GM21447 (cell line): ENCODE measurements at regions not wholly inside any gene's neighbourhood (a gene's known extent, or its start where the extent isn't known, plus 50 kb on each side); places are given as distances from the start of the nearest gene placed in this dataset.
"Not testable (repeated sequence)": the region's sequence is repeated elsewhere in the genome, so short reads cannot be mapped to it uniquely, and the experiment has no call there.

ENCODE experiments used
- ATAC-seq: cut with Tn5 transposase; IDR thresholded peaks from one replicate; pipeline ENCODE4 v1.9.1; 2021; ENCODE audit not compliant: unreplicated experiment

DNA sequence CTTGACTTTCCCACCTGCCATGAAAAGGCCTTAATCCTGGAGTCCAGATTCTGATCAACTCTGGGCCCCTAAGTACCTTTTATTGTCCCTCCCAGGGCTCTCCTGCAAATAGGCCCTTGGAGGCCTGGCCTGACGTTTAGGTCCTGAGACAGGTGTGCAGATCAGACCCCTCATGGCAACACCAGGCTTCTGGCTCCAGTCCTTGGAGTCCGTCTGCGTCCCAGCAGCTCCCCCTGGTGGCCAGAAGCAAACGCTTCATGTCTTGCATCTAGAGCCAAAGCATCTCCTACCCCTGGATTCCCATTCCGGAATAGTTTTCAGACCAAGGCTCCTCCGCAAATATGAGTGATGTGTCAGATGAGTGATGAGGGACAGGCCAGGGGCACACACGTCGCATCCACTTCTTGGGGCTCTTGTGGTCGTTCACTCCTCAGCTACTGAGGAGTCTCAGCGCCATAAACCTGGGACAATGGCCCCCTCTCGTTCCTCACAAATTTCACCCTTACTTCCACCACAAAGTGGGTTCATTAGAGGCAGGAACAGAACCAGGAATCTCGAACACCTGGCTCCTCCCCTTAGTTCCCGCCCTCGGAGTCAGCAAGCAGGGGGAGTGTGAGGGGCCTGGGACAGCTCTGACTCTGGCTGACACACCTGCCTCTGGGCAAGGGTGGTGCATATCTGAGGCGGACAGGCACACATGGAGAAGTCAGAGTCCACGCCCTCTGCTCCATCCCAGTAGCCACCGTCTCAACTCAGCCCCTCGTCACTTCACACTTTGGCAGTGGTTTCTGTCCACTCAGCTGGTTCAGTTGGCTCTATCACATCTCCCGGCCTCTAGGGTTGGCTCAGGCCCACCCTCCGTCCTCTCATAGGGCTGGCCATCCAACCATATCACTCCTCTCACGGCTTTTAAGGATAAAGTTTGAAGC lies 77.9 kb upstream of the PWP1 start:
- no peak for ATAC-seq

DNA sequence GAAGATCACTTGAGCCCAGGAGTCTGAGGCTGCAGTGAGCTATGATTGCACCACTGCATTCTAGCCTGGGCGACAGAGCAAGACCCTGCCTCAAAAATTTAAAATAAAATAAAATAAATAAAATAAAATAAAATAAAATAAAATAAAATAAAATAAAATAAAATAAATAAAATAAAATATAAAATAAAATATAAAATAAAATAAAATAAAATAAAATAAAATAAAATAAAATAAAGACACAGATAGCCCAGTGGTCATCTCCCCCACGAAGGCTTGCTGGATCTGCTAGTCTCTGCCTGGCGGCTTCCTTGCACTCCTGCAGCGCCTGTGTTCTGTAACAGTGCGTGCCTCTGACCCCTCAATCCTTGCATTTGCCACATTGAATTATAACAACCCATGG lies 76.8 kb upstream of the PWP1 start:
- not testable (repeated sequence) for ATAC-seq

GRCh38 chr12:107610021-107610859 lies 75.4 kb upstream of the PWP1 start:
- no peak for ATAC-seq

GRCh38 chr12:107612508-107612907 lies 73.1 kb upstream of the PWP1 start:
- ATAC-seq = no peak

DNA sequence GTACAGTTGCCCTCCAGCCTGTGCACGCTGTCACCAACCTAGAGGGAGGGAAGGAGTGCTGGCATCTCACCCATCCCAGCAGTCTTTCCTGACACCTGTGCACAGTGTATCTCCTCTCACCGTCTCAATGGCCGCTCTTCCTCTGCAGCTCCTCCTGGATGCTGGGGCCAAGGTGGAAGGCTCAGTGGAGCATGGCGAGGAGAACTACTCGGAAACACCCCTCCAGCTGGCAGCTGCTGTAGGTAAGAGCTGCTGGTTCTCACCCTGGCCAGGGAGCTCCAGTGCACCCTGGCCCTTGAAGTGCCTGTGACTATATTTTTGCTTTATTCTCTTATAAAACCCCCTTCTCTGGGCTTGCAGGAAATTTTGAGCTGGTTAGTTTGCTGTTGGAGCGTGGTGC lies 68.7 kb upstream of the PWP1 start:
- ATAC-seq = no peak

DNA sequence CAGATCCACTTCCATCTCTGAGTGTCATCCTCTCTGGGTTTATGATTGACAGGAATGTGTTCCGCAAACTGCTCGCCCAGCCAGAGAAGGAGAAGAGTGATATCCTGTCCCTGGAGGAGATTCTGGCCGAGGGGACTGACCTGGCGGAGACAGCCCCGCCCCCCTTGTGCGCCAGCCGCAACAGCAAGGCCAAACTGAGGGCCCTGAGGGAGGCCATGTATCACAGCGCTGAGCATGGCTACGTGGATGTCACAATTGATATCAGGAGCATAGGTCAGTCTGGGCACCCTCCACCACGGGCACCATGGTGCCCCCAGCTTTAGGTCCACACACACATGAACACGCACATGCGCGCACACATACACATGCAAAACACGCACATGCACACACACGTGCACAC lies 67.5 kb upstream of the PWP1 start:
- no peak for ATAC-seq

- no peak for ATAC-seq
Observed at GRCh38 chr12:107619831-107620230, 65.8 kb upstream of the PWP1 start.

DNA sequence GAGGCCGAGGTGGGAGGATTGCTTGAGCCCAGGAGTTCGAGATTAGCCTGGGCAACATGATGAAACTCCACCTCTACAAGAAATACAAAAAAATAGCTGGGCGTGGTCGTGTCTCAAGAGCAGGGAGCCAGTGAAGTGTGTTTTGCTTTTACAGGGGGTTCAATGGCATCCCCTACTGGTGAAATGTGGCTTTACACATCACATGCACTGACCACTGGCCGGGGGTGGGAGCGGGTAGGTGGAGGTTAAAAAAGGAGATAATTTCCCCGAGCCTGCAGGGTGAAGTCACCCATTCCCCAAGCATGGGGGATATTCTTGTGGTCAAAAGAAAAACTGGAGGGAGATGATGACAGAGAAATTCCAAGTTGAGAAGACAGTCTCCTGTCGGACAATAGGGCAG lies 63.6 kb upstream of the PWP1 start:
- no peak for ATAC-seq

GRCh38 chr12:107624493-107624892 lies 61.1 kb upstream of the PWP1 start:
- no peak for ATAC-seq

DNA sequence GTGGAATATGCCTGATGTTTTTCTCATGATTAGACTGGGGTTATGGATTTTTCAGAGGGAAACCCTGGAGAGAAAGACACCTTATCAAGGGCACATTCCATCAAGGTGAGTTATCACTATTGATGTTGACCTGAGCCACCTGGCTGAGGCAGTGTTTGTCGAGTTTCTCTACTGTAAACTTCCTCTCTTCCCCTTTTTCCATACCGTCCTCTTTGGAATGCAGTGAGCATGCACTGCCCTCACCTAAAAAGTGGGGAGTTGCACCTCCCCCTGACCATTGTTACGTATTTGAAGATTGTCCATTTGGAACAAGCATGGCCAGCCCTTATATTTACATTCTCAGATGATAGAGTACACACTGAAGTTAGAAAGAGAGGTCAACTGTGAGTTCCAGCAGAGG lies 53.9 kb upstream of the PWP1 start:
- no peak for ATAC-seq

DNA sequence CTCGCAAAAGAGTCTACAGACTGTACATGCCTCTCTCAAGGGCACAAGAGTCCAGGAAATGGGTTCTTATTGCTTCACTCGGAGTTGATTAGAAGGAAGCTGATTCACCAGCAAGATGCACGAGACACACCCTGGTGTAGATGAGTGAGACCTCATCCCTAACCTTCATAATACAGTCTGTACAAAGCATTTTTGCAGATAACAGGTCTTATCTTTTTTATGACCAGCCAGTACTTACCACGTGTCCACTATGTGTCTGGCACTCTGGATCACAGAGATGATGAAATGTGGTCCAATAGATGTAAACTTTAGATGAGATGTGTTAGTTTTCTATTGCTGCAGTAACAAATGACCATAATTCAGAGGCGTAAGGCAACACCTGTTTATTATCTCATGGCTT lies 53.4 kb upstream of the PWP1 start:
- no peak for ATAC-seq

- ATAC-seq = no peak
Observed at GRCh38 chr12:107634530-107634929, 51.1 kb upstream of the PWP1 start.

DNA sequence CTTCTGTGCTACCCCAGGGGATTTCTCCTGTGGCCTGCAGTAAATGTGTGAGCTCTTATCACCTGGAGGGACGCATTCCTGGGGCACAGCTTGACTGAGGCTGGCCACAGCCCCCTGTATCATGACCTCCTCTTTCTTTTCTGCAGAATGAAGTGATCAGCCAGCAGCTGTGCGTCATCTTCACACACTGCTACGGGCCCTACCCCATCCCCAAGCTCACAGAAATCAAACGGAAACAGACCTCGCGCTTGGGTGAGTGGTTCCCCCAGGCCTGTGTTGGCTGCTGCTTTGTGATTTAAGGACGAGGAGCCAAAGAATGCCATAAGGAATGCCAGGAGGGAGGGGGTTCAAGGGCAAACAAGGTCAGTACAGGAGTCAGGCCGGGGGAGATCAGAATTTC lies 50.5 kb upstream of the PWP1 start:
- ATAC-seq = no peak
